VCaP (cell line): ENCODE measurements at regions not wholly inside any gene's neighbourhood (a gene's known extent, or its start where the extent isn't known, plus 50 kb on each side); places are given as distances from the start of the nearest gene placed in this dataset.
"Not testable (repeated sequence)": the region's sequence is repeated elsewhere in the genome, so short reads cannot be mapped to it uniquely, and the experiment has no call there.

Experiments
- H3K27ac ChIP-seq: fragments of 450-650 bp; 2 replicates; pipeline ENCODE4 v1.5.1; 2017
- TF ChIP-seq, protein P1 (sequence below): fragments of 450-650 bp; conservative IDR thresholded peaks from 2 replicates; pipeline ENCODE4 v1.5.1; 2017; ENCODE audit warnings: mild to moderate bottlenecking, moderate library complexity

DNA sequence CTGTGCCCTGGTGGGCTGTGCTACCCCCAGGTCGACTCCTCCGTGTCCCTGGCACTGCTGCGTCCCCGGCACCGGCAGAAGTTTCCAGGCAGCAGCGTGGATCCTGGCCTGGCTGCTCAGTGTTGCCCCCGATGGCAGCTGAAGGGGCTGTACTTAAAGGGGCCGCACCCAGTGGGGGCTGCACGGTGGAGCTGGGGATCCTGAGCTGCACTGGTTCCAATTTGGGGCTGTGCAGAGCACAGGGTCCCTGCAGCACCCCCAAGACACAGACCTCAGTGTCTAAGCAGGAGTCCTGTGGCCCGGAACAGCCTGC is 253.8 kb downstream of the ANKRD30B start:
- H3K27ac ChIP-seq: not testable (repeated sequence)

DNA sequence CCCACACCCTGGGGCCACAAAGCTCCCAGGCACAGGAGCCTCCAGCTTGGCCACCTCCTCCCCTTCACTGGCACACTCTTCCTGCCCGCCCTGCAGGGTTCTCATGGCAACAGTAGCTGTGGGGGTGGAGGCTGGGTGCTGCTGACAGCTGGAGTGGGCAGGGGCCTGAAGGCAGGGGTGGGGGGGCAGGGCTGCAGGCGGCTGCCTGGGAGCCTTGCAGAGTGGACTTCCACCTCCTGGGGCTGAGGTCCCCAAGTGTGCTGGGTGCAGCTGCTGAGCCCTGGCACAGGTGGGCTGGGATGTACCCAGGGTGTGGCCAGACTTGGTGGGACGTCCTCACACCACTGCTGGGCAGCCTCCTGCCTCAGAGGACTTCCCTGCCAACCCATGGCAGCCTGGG is 254.8 kb downstream of the ANKRD30B start:
- H3K27ac ChIP-seq: not testable (repeated sequence)

DNA sequence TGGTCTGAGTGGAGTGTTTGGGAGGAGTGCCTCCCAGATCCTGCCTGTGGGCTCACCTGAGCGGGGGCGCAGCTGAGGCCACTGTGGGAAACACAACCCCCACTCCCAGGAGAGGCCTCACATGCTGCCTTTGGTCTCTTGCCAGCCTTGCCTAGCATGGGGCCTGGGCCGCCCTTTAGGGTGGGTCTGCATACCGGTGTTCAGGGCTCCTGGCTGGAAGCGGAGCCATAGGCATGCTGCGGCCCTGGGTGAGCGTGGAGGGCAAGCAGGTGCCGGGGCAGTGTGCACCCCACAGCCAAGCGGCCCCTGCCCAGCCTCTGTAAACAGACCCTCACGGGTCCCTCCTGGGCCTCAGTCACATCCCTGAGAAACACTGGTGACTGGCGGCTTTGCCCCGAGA is 255.3 kb downstream of the ANKRD30B start:
- H3K27ac ChIP-seq: not testable (repeated sequence)

DNA sequence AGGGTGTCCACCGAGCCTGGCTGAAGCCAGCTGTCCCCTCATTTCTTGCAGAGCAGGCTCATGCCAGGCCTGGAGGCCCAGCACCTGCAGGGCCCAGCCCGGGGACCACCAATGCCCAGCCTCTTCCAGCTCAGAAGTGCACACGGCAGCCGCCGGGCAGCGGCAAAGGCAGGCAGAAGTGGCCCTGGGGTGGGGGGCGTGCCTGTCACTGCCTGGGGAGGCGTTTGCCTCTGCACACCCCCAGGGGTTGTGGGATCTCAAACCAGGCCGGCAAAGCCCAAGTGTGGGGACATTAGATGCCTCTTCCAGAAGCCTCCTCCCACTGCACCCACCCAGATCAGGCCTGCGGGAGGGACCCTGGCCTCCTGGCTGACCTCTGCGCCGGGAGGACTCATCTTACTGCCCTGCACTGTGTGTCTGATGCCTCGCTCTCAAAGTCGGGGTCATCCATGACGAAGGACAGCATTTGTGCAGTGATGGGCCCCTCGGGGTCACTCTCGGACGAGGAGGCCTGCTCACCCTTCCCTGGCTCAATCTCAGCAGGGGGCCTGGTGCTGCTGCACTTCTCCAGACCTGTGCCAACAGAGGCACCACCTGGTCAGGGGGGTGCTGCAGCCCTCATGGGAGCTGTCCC is 255.8 kb downstream of the ANKRD30B start:
- not testable (repeated sequence) for H3K27ac ChIP-seq

DNA sequence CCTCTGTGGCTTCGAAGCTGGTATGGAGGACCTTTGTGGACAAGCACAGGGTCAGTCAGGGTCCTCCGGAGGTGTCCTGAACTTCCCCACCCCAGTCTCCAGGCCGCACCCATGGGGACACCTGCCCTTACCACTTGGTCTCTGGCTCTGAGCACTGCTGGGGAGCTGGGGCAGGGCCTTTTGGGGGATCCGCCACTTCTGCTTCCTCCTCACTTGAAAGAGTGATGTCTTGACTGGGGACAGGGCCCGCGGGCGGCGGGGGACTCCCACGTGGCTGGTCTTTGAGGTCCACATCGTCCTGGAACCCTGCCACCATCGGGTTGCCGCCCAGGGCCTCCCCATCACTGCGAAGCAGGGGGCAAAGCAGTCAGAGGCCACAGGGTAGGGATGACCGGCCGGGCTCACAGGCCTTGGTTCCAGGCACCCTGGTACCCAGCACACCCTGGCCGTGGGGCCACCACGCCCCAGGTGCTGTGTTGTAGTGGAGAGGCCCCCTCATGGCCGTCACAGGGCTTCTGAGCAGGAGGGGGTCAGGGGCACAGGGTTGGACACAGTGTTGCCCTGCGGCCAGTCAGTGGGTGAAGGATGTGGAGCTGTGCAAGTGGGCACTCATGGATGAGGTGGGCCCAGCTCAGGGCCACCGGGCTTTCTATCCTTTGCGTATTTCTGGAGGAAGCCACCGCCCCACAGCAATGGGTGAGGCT is 256.4 kb downstream of the ANKRD30B start:
- H3K27ac ChIP-seq: not testable (repeated sequence)

DNA sequence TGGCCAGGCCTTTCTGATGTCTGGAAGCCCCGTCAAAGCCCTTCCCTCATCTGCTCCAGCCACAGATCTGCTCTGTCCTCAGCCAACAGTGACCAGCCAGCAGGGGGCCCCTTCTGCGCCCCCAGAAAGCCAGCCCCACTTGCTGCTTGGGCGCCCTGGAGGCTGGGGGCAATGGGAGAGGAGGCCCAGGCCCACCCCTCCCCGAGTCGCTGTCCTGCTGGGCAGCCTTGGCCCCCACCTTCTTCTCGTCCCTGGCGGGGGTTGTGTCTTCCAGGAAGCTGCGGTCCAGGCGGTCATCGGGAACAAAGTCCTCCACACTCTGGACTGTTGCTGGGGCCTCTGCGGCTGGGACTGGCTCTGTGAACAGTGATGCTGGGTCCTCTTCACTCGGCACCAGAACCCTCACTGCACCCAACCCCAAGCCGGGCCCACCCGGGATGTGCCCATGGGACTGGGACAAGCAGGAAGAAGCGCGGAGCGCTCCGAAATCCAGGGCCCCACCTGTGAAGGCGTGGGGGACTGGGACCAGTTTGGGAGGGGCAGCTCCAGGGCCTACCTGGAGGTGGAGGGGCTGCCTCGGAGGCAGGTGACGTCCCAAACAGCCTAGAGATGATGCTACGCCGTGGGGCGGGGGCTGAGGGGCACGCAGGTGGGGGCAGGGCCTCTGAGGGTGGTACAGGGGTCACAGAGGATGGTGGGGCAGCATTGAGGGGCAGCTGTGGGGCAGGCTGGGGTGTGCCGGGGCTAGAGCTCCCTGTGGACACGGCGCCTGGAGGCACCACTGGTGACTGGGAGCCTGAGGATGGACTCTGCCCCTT is 257.6 kb downstream of the ANKRD30B start:
- no peak overlapping the region for H3K27ac ChIP-seq
- TF ChIP-seq, protein P1, sequence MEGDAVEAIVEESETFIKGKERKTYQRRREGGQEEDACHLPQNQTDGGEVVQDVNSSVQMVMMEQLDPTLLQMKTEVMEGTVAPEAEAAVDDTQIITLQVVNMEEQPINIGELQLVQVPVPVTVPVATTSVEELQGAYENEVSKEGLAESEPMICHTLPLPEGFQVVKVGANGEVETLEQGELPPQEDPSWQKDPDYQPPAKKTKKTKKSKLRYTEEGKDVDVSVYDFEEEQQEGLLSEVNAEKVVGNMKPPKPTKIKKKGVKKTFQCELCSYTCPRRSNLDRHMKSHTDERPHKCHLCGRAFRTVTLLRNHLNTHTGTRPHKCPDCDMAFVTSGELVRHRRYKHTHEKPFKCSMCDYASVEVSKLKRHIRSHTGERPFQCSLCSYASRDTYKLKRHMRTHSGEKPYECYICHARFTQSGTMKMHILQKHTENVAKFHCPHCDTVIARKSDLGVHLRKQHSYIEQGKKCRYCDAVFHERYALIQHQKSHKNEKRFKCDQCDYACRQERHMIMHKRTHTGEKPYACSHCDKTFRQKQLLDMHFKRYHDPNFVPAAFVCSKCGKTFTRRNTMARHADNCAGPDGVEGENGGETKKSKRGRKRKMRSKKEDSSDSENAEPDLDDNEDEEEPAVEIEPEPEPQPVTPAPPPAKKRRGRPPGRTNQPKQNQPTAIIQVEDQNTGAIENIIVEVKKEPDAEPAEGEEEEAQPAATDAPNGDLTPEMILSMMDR: no peak

DNA sequence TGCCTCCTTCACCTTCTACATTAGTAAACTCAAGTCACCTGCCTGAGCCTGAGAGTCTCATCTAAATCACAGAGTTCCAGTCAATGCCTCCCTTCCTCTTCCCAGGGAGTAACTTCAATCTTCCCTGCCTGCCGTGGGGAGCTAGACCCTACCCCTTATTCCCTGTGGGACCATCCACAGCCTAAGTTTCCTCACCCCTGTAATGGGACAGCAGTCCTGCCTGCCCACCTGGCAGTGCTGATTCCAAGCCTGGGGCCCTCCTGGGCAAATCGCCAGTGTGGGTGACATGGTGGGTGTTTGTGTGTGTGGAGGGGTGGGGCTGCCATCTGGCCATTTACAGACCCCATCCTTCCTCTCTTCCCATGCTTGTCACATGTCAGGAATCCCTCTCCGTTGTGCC is 258.6 kb downstream of the ANKRD30B start:
- H3K27ac ChIP-seq: not testable (repeated sequence)

DNA sequence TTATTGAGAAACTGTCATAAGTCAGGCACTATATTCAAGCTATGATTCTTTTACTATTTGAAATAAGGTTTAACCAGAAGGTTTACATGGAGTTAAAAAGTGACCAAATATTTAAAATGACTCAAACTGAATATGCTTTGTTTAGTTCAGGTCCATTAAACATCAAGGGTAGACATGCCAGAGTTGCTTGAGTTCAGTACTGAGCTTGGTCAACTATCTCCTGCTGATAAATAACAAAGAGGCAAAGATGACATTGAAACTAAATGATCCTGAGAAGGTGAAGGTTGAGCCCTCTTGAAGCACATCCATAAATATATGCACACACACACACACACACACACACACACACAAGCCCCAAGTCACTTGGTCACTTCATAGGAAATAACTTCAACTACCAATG is 278.1 kb downstream of the ANKRD30B start:
- H3K27ac ChIP-seq: not testable (repeated sequence)

DNA sequence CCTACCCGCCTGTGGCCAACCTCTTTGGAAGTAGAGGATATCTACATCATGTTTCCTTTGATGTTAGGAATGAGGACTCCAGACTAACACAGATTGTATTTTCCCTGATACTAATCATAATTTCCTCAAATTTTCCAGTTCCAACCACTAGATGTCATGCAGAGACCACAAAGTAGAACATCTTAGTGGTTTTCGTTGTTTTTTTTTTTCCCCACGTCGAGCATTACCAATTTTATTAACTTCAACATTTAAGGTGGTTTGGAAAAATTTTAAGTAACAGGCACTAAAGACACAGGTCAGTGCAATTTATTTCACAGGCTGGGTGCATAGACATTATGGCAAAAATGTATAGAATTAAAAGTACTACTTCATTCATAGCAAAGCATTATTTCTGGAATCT is 280.1 kb downstream of the ANKRD30B start:
- peak overlapping the region; percentile 21; the same call in 1 of the 2 replicates for H3K27ac ChIP-seq
- TF ChIP-seq, protein P1: peak; percentile 70

DNA sequence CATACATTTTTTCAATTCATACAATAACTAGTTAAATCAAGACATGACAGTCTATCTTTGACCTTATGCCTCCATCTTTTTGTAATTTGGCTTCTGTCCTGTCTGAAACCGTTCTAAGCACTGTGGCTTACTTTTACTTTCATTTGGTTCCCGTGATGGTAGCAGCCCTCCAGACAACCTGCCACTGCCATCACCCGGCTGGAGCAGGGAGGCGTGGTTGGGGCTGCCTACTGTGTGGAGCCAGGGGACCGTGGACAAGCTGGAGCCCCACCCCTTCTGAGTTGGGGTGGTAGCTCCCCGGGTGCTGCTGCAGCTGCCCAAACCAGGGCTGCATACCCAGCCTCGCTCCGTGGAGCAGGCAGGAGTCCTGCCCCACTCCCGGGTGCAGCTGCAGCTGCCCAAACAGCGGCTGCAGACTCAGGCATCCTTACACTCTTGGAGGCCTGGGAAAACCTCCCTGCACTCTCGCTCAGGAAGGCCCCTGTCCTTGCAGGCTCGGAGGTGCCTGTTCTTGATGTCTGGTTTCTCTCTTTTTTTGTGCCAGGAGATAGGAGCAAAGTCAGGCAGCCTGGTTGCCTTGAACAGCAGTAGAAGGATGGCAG is 312.4 kb downstream of the ANKRD30B start:
- H3K27ac ChIP-seq: not testable (repeated sequence)

DNA sequence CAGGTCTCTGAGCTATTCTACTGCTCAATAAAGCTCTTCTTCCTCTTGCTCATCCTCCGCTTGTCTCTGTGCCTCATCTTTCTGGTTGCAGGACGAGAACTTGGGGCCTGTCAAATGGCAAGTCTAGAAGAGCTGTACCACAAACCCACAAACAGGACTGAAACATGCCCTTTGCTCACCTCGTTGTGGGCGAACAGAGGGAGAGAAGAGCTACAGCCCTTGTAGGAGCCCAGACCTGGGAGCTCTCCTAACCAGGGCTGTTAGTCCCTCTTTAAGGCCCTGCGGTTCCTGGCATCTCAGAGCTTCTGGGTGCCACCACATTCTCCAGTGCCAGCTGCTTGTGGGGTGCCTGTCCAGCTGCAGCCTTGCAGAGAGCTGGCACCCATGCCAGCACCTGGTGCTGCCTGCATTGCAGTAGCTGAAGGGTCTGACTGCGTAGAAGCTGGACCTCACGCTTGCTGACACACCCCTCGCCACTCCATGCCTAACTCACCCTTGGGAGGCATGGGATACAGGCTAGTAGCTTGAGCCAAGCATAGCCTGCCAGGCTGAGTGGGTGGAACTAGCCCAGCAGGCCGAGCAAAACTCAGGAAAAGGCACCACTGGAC is 313.4 kb downstream of the ANKRD30B start:
- H3K27ac ChIP-seq: not testable (repeated sequence)

DNA sequence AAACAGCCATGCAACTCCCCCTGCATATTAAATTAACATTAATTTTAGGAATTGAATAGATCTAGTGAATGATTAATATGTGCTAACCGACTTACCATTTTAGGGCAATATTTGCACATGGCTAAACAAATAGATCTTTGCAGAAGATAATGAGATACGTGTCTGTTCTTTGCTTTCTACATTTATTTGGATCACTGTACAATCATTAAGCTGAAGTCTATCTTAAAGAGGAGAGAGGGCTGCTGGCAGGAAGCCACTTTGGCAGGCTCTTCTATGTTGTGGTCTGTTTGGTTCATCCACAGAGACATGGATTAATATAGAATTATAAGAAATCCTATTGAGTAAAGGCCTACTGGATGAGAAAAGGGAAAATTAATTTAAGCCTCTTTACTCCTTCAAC is 318.5 kb downstream of the ANKRD30B start:
- H3K27ac ChIP-seq: peak overlapping the region; percentile 82

DNA sequence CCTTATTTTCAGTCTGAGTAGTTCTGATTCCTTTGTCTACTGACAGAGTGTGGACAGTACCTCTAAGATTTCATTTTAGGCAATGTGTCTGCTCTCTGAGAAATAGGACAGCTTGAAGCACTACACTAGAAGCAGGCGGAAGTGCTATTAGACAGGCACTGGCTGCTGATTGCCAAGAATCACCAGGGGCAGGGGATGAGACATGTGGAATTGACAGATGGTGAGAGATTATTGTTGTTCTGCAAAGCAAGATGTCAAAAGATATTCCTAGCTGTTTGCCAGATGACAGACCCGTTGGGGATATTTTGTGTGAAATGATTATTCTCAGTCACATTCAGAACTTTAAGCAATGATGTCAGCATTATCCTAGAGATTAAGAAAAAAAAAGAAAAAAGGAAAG is 323.3 kb downstream of the ANKRD30B start:
- H3K27ac ChIP-seq: not testable (repeated sequence)
